K562 (cell line): ENCODE measurements at regions not wholly inside any gene's neighbourhood (a gene's known extent, or its start where the extent isn't known, plus 50 kb on each side); places are given as distances from the start of the nearest gene placed in this dataset.

Experiments
- ARNT ChIP-seq, 2 experiments: fragments of 450-650 bp; IDR thresholded peaks; 2 replicates each; pipeline ENCODE4 v1.6.1; 2016; ENCODE audit warnings: mild to moderate bottlenecking in 1 of 2
- EZH2 ChIP-seq: IDR thresholded peaks from 2 replicates; pipeline ENCODE4 v1.6.1; 2012; ENCODE audit warnings: low read depth, mild to moderate bottlenecking, inconsistent platforms, low read length, borderline replicate concordance
- HDAC6 ChIP-seq: IDR thresholded peaks from 2 replicates; pipeline ENCODE4 v1.6.1; 2012; ENCODE audit warnings: low read depth, mild to moderate bottlenecking, control low read depth, inconsistent platforms, low read length, moderate library complexity
- MTA3 ChIP-seq: fragments of 450-650 bp; formaldehyde crosslinking; IDR thresholded peaks from 2 replicates; pipeline ENCODE4 v1.6.1; 2017; ENCODE audit warnings: mild to moderate bottlenecking, borderline replicate concordance
- NCOA1 ChIP-seq: fragments of 450-650 bp; IDR thresholded peaks from 2 replicates; pipeline ENCODE4 v1.6.1; 2016; ENCODE audit warnings: low read depth
- NRF1 ChIP-seq, 2 experiments: fragments of 450-650 bp; IDR thresholded peaks in 1 of 2; conservative IDR thresholded peaks in 1 of 2; 2 replicates each; pipeline ENCODE4 v1.6.1; 2014; ENCODE audit warnings: mild to moderate bottlenecking in 2 of 2
- SIN3B ChIP-seq: fragments of 450-650 bp; IDR thresholded peaks from 2 replicates; pipeline ENCODE4 v1.6.1; 2017; ENCODE audit warnings: low read depth, mild to moderate bottlenecking, moderate library complexity
- ZEB2 ChIP-seq: fragments of 450-650 bp; IDR thresholded peaks from 2 replicates; pipeline ENCODE4 v1.6.1; 2016
- ZKSCAN1 ChIP-seq: fragments of 150-350 bp; IDR thresholded peaks from 2 replicates; pipeline ENCODE4 v1.6.1; 2016; ENCODE audit warnings: low read depth, low read length
- TF ChIP-seq, protein P1 (sequence below): fragments of 450-650 bp; formaldehyde crosslinking; IDR thresholded peaks from 2 replicates; pipeline ENCODE4 v1.4.0; 2020; ENCODE audit warnings: mild to moderate bottlenecking, moderate library complexity
- TF ChIP-seq, protein P2 (sequence below), 3 experiments: IDR thresholded peaks in 2 of 3; conservative IDR thresholded peaks in 1 of 3; 2 replicates each; pipeline ENCODE4 v1.5.1; 2011 to 2012; ENCODE audit warnings: low read length in 3 of 3, mild to moderate bottlenecking in 3 of 3, control low read depth in 2 of 3, improper control_type of control experiment in 1 of 3, inconsistent platforms in 1 of 3, low read depth in 1 of 3, mixed read lengths in 1 of 3, moderate library complexity in 1 of 3; ENCODE audit not compliant: insufficient read depth in 2 of 3

DNA sequence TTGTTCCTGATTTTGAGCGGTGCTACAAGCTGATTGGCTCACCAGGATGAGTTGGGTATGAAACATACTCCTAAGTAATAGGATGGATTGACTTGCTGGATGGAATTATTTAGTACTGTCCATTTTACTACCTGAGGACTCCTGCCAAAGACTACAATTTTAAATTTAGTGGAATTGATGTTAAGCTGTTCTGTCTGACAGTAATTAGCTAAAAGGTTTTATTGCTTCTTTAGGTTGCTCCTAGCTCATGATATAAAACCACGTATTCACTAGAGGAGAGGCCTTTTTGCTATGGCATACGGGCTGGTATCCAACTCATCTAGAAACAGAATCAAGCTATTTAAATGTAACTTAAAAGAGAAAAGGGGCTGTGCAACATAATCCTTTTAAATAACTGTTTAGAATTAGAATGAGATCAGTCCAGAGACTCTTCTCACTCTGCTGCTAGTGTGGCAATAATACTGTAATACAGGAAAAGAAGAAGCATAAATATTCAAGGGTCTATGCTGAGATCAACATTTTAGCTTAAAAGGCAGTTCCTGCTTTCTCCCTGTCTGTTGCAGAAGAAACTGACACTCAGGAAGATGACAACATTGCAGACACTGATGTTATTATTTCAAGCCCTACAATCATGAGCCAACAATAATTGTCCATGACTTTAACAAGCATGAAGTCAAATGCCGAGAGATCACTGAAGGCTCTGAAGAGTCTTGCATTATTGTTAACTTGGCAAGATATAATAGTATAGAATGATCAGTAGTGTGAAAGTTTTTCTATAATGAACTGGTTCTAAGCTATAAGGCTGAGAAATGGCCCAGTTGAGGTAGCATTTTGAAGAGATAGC, 258.7 kb upstream of the ADGRL4 start:
- TF ChIP-seq NRF1 (conservative IDR thresholded peaks at IDR 0.05 in 1 of 2, IDR thresholded peaks at IDR 0.05 in 1 of 2) (no peak), ZKSCAN1 (no peak), MTA3 (no peak), ARNT (IDR thresholded peaks at IDR 0.05) (no peak), HDAC6 (no peak), NCOA1 (no peak), ZEB2 (no peak), SIN3B (no peak), EZH2 (no peak)
- TF ChIP-seq, protein P1, sequence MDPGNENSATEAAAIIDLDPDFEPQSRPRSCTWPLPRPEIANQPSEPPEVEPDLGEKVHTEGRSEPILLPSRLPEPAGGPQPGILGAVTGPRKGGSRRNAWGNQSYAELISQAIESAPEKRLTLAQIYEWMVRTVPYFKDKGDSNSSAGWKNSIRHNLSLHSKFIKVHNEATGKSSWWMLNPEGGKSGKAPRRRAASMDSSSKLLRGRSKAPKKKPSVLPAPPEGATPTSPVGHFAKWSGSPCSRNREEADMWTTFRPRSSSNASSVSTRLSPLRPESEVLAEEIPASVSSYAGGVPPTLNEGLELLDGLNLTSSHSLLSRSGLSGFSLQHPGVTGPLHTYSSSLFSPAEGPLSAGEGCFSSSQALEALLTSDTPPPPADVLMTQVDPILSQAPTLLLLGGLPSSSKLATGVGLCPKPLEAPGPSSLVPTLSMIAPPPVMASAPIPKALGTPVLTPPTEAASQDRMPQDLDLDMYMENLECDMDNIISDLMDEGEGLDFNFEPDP (CRISPR knock-in tag): no peak
- TF ChIP-seq, protein P2, sequence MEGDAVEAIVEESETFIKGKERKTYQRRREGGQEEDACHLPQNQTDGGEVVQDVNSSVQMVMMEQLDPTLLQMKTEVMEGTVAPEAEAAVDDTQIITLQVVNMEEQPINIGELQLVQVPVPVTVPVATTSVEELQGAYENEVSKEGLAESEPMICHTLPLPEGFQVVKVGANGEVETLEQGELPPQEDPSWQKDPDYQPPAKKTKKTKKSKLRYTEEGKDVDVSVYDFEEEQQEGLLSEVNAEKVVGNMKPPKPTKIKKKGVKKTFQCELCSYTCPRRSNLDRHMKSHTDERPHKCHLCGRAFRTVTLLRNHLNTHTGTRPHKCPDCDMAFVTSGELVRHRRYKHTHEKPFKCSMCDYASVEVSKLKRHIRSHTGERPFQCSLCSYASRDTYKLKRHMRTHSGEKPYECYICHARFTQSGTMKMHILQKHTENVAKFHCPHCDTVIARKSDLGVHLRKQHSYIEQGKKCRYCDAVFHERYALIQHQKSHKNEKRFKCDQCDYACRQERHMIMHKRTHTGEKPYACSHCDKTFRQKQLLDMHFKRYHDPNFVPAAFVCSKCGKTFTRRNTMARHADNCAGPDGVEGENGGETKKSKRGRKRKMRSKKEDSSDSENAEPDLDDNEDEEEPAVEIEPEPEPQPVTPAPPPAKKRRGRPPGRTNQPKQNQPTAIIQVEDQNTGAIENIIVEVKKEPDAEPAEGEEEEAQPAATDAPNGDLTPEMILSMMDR (IDR thresholded peaks at IDR 0.05 in 2 of 3, conservative IDR thresholded peaks at IDR 0.05 in 1 of 3; ENCODE audit: insufficient read depth in 2 of 3, low read depth in 1 of 3, low read length in 3 of 3): no peak
